ENCODE measurements at regions not wholly inside any gene's neighbourhood (a gene's known extent, or its start where the extent isn't known, plus 50 kb on each side); places are given as distances from the start of the nearest gene placed in this dataset.
A peak's percentile ranks its signal among the peaks of the same experiment; 100 is the strongest.

DNA sequence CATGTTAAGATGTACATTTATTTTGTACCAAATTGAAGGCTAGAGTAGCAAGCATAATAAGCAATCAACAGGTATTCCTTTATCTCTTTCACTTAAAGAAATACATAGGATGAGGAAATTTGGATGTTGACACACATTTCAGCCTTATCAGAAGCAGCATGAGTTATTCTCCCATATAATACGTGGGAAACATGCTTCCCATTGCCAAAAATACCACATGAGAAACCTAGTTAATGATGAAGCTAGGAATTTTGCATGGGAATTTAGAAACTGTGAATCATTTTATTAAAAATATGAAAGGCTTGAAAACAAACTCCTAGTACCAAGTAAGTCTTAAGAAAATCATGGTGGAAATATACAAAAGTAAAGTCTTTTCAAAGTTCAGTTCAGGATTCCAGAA, 751.8 kb downstream of the TSN start:
- DNase-seq (ENCODE audit: low read depth) = no peak

- DNase-seq (ENCODE audit: low read depth) = no peak
Observed at GRCh38 chr2:122512091-122512490, 756.6 kb downstream of the TSN start.

DNA sequence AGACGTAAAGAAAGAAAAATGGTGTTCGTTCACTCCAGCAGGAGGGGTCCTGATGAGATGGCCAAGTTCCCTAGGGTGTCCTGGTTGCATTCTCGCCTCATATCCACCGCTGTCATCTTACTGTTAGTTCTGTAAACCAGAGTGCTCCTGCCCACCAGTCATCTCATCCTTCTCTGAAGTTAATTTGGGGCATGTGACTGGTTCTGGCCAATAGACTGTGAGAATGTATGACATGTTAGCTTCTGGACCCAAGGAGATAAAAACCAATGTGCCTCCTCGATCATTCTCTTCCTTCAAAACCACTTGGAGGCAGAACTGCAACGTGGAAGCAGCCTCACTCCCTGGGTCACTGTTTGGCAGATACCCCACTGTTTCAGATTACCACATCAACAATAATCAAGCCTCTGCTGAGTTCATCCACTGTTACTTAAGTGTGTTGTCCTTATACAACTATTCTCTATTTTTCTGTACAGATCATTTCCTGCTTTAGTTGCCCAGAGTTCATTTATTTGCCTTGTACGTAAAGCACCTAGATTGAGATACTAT, 759.1 kb downstream of the TSN start:
- no peak for DNase-seq (ENCODE audit: low read depth)

DNA sequence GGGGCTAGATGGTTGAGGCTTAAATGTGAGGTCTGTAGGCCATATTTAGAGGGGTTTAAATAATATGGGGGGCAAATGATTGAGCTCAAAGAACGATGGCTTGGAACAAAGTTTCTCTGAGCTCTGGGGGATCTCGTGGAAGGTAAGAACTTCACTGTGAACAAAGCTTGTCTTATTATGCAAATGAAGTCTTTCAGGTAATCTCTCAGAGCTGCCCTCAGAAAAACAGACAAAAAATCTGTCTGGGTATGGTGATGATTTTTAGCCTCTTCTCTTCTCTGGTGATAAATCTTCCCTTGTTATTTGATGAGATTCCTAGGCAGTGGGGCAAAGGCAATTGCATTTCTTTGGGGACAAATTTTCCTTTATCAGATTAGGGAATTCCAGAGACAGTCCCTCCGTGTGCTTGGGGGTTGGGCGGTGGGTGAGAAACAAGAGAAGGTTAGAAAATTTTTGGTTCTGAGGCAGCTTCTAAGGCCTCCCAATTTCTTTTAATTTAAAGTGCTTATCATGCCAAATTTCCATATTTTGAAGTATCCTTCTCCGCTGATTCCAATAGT, 760.4 kb downstream of the TSN start:
- DNase-seq (ENCODE audit: low read depth) = no peak

GRCh38 chr2:122516775-122517174, 761.3 kb downstream of the TSN start:
- DNase-seq (ENCODE audit: low read depth) = no peak

DNA sequence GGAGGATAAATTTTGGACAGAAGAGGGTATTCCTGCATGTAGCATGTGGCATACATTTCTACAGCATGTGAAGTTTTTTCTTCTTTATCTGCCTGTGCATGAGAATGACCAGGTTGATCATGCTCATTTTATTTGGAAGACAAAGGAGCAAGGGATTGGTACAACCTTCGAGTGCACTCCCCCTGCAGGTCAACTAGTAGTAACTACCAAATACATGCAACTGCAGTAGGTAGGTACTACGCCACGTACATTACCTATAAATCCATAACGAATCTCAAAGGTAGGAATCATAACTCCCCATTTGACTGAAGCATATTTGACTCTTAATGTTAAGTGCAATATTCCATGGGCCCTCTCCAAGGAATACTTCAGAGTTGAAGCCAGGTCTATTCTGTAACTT, 763.9 kb downstream of the TSN start:
- no peak for DNase-seq (ENCODE audit: low read depth)

GRCh38 chr2:122519821-122520611, 764.6 kb downstream of the TSN start:
- no peak for DNase-seq (ENCODE audit: low read depth)

GRCh38 chr2:122523143-122523542, 767.7 kb downstream of the TSN start:
- no peak for DNase-seq (ENCODE audit: low read depth)

DNA sequence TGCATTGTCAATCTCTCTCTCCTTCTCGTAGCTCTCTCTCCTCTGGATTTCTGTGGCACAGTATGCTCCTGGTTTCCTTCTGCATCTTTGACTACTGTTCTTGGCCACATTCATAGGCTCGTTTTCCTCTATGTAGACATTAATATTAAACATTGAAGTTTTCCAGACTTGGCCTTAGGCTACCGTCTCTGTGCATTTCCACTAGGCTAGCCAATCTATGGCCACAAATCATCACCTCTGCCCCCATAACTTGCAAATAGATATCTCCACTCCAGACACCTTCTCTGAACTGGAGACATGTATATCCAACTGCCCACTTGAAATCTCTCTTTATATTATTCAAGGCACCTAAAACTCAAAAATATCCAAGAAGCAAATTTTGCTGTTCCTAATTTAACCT, 768.5 kb downstream of the TSN start:
- no peak for DNase-seq (ENCODE audit: low read depth)

- DNase-seq (ENCODE audit: low read depth) = no peak
Observed at GRCh38 chr2:122525336-122525735, 769.9 kb downstream of the TSN start.

DNA sequence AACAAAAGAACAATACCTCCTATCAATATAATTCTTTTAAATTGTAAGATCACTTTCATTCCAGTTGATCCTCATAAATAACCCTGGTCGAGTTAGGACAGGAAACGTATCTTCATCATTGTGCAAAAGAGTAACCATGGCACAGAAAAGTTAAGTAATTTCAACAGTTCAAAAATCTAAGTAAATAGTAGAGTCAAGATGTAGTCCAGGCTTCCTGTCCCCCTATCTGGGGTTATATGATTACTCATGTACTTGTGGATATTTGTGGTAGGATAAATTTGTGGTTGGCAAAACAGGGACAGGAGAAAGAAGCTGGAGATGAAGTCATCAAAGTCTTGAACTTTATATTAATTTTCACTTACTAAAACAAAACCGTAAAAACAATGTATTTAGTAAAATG, 772.6 kb downstream of the TSN start:
- no peak for DNase-seq (ENCODE audit: low read depth)

GRCh38 chr2:122528958-122529705, 773.7 kb downstream of the TSN start:
- no peak for DNase-seq (ENCODE audit: low read depth)

DNA sequence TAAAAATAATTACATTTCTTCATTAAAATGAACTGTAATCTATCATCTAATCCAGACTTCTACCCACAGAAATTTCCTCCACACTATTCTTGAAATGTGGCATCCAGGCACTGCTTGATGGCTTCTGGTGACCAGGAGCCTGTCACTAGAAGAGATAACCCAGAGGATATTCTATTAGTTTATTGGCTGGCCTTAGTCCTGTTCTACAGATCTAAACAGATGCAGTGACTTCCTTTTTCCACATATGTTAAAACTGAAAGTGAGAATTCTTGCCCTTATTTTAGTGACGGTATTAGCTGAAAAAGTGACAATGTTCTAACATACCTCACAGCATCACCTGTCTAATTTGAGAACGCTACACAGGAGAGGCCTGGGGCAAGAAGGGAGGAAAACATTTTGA, 775.4 kb downstream of the TSN start:
- DNase-seq (ENCODE audit: low read depth) = no peak

- DNase-seq (ENCODE audit: low read depth) = no peak
Observed at GRCh38 chr2:122531290-122532071, 776.0 kb downstream of the TSN start.

- DNase-seq (ENCODE audit: low read depth) = no peak
Observed at GRCh38 chr2:122532072-122532344, 776.6 kb downstream of the TSN start.

GRCh38 chr2:122532481-122532880, 777.0 kb downstream of the TSN start:
- DNase-seq (ENCODE audit: low read depth) = no peak

GRCh38 chr2:122535960-122536505, 780.6 kb downstream of the TSN start:
- no peak for DNase-seq (ENCODE audit: low read depth)

DNA sequence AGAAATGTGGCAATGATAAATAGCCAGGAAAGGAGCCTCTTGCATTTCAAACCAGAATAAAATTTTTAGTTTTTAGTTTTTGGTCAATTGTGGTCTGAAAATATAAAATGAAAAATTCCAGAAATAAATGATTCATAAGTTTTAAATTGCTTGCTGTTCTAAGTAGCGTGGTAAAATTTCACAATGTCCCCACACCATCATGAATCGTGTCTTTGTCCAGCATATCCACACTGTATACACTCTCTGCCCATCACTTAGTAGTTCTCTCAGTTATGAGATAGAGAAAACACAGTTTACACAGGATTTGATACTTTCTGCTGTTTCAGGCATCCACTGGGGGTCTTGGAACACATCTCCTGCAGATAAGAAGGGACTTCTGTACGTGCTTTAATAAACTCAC, 783.9 kb downstream of the TSN start:
- no peak for DNase-seq (ENCODE audit: low read depth)

DNA sequence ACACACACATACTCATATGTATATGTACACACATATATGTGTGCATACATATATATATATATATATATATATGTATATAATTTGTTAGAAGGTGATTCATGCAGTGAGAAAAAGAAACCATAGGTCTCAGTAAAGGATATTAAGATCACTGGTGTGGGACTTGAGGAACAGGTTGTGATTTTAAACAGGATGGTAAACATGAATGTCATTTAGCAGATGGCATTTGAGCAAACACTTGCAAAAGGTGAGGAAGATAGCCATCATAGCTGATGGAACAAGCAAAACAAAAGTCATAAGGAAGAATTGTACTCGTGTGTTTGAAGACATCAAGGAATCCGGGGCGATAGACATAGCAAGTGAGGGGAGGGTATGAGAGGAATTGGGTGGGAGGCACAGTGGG, 784.5 kb downstream of the TSN start:
- DNase-seq (ENCODE audit: low read depth) = no peak

DNA sequence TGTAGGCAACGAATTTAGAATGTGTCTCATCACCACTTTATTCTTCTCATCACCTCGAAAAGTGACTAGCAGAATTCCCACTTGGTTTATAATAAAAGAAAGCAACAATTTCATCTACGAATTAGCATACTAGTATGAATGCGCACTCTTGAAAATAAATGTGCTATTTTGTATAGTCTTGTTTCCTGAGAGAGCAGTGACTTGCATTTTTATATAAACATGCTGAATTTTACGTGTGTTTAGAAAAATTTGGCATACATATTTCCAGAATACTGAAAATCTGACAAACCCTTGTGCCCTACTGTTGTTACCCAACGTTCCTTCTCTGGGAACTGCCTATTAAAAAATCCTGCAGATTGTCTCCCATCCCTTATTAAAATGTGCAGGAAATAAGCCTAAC, 786.8 kb downstream of the TSN start:
- no peak for DNase-seq (ENCODE audit: low read depth)

DNA sequence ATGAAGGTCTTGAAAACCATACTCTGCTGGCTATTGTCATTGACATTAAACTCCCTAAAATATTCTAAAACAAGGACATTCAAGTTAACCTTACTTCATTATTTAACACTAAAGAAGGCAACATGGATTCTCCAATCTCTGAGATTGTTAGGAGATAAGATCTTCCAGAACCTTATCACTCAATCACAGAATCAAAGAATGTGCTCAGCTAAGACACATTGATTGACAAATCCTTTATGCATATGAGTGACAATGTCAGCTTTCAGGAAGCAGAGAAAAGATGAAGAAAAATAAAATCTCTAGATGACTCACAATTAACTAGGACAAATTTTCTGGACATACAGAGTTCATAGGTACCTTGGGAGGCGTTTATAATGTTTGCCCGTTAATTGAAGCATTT, 787.2 kb downstream of the TSN start:
- DNase-seq (ENCODE audit: low read depth) = no peak

- peak; percentile 69 for DNase-seq (ENCODE audit: low read depth)
Observed at GRCh38 chr2:122543815-122544214, 788.4 kb downstream of the TSN start.

Data from HS-27A (cell line).